ENCODE measurements at regions not wholly inside any gene's neighbourhood (a gene's known extent, or its start where the extent isn't known, plus 50 kb on each side); places are given as distances from the start of the nearest gene placed in this dataset.
A peak's percentile ranks its signal among the peaks of the same experiment; 100 is the strongest.
"Not testable (repeated sequence)": the region's sequence is repeated elsewhere in the genome, so short reads cannot be mapped to it uniquely, and the experiment has no call there.

- no peak for DNase-seq
Observed at GRCh38 chr6:97925504-97925903, 642.5 kb upstream of the MMS22L start.

- DNase-seq = no peak
Observed at GRCh38 chr6:97939440-97940168, 656.6 kb upstream of the MMS22L start.

GRCh38 chr6:97947841-97948240 lies 664.8 kb upstream of the MMS22L start:
- no peak for DNase-seq

GRCh38 chr6:97958134-97958533 lies 675.1 kb upstream of the MMS22L start:
- no peak for DNase-seq

- no peak for DNase-seq
Observed at GRCh38 chr6:97963193-97963592, 680.2 kb upstream of the MMS22L start.

- no peak for DNase-seq
Observed at GRCh38 chr6:97969065-97969464, 686.0 kb upstream of the MMS22L start.

GRCh38 chr6:97977084-97977483 lies 694.1 kb upstream of the MMS22L start:
- no peak for DNase-seq

GRCh38 chr6:97978855-97979271 lies 695.8 kb upstream of the MMS22L start:
- no peak for DNase-seq

GRCh38 chr6:97979285-97979684 lies 696.3 kb upstream of the MMS22L start:
- not testable (repeated sequence) for DNase-seq

GRCh38 chr6:97989451-97989850 lies 706.4 kb upstream of the MMS22L start:
- no peak for DNase-seq

GRCh38 chr6:97995158-97995557 lies 712.1 kb upstream of the MMS22L start:
- DNase-seq = no peak

GRCh38 chr6:98002678-98003077 lies 719.7 kb upstream of the MMS22L start:
- no peak for DNase-seq

- DNase-seq = peak; percentile 38
Observed at GRCh38 chr6:98014442-98015201, 731.6 kb upstream of the MMS22L start.

GRCh38 chr6:98016565-98016964 lies 733.5 kb upstream of the MMS22L start:
- no peak for DNase-seq

GRCh38 chr6:98020222-98020621 lies 737.2 kb upstream of the MMS22L start:
- DNase-seq = no peak

- no peak for DNase-seq
Observed at GRCh38 chr6:98024359-98024758, 741.3 kb upstream of the MMS22L start.

- DNase-seq = no peak
Observed at GRCh38 chr6:98027898-98028297, 744.9 kb upstream of the MMS22L start.

GRCh38 chr6:98033617-98034016 lies 750.6 kb upstream of the MMS22L start:
- no peak for DNase-seq

- DNase-seq = no peak
Observed at GRCh38 chr6:98036344-98036923, 753.4 kb upstream of the MMS22L start.

GRCh38 chr6:98037571-98037970 lies 754.6 kb upstream of the MMS22L start:
- DNase-seq = no peak

- no peak for DNase-seq
Observed at GRCh38 chr6:98039443-98039842, 756.4 kb upstream of the MMS22L start.

GRCh38 chr6:98039904-98040607 lies 757.0 kb upstream of the MMS22L start:
- no peak for DNase-seq

GRCh38 chr6:98041056-98041455 lies 758.0 kb upstream of the MMS22L start:
- DNase-seq = no peak

Measured in eye (tissue), 1 donor.